K562 (cell line): ENCODE measurements at regions not wholly inside any gene's neighbourhood (a gene's known extent, or its start where the extent isn't known, plus 50 kb on each side); places are given as distances from the start of the nearest gene placed in this dataset.
A peak's percentile ranks its signal among the peaks of the same experiment; 100 is the strongest.
"Not testable (repeated sequence)": the region's sequence is repeated elsewhere in the genome, so short reads cannot be mapped to it uniquely, and the experiment has no call there.

Source experiments
- ATAC-seq: fragments of 200-7000 bp; cut with Tn5 transposase; 3 replicates; pipeline ENCODE4 v1.9.1; 2020; ENCODE audit warnings: moderate library complexity
- BruUV-seq: library from RNA; stranded (reverse); fragments of 400-500 nt; replicated peaks from 2 replicates; lab custom pipeline; 2021; lab: Mats Ljungman, UMichigan
- CTCF ChIA-PET: fragments of 300-600 bp; formaldehyde crosslinking; extraction: SDS; loops from one replicate; lab custom pipeline; 2021; ENCODE audit warnings: low intra/inter-chr PET ratio; lab: Yijun Ruan, JAX
- POLR2A ChIA-PET: fragments of 300-600, 350-650 bp; sonication (Branson Sonifier 250); formaldehyde crosslinking; extraction: SDS; loops from one replicate; lab custom pipeline; 2021; ENCODE audit warnings: antibody characterized with exemption, inconsistent platforms; lab: Yijun Ruan, JAX
- DNase-seq, 4 experiments: peaks; one replicate each; pipeline versions ENCODE4 v3.0.0 to v3.0.0-alpha.2; 2011 to 2018; ENCODE audit warnings: low spot score in 3 of 4, mixed read lengths in 3 of 4; ENCODE audit errors: extremely low read depth in 1 of 4
- FAIRE-seq: peaks from 2 replicates; lab custom pipeline; 2011; peaks lifted over from hg19 to GRCh38; lab: Jason Lieb, UNC
- H2AFZ ChIP-seq: 2 replicates; pipeline ENCODE4 v1.6.0; 2011; ENCODE audit warnings: low read depth, low read length, control low read depth, inconsistent platforms
- H3K27ac ChIP-seq: fragments of 200-600 bp; 3 replicates; pipeline ENCODE4 v1.8.0; 2011; ENCODE audit warnings: low read depth, mild to moderate bottlenecking, control low read depth, inconsistent platforms, low read length, moderate library complexity, mixed read lengths; ENCODE audit errors: extremely low read depth
- H3K27me3 ChIP-seq, 2 experiments: fragments of 300-600 bp in 1 of 2; 2 replicates in 1 of 2; 3 replicates in 1 of 2; pipeline versions ENCODE4 v1.6.0 to v1.8.0; 2011; ENCODE audit warnings: inconsistent platforms in 2 of 2, low read length in 2 of 2, mild to moderate bottlenecking in 1 of 2, mixed read lengths in 1 of 2, moderate library complexity in 1 of 2; ENCODE audit not compliant: control insufficient read depth in 2 of 2, insufficient read depth in 2 of 2
- H3K36me3 ChIP-seq: fragments of 300-600 bp; 3 replicates; pipeline ENCODE4 v1.8.0; 2011; ENCODE audit warnings: mild to moderate bottlenecking, low read length, inconsistent platforms; ENCODE audit not compliant: control insufficient read depth, insufficient read depth
- H3K4me1 ChIP-seq, 2 experiments: fragments of 200-600 bp in 1 of 2; replicated peaks in 1 of 2; 2 replicates in 1 of 2; 3 replicates in 1 of 2; pipeline versions ENCODE4 v1.5.1 to v1.8.0; 2011; ENCODE audit warnings: inconsistent platforms in 2 of 2, low read length in 2 of 2, mild to moderate bottlenecking in 1 of 2, mixed read lengths in 1 of 2, moderate library complexity in 1 of 2; ENCODE audit not compliant: control insufficient read depth in 2 of 2, insufficient read depth in 2 of 2
- H3K4me2 ChIP-seq: 2 replicates; pipeline ENCODE4 v1.6.1; 2011; ENCODE audit warnings: low read length, control low read depth, inconsistent platforms, mixed read lengths; ENCODE audit not compliant: insufficient read depth
- H3K4me3 ChIP-seq: fragments of 200-600 bp; sonication (generic), shearing (Covaris generic); 2 replicates; pipeline ENCODE4 v1.5.1; 2016; ENCODE audit warnings: control low read depth, inconsistent platforms
- H3K79me2 ChIP-seq: fragments of 200-600 bp; 3 replicates; pipeline ENCODE4 v1.8.0; 2011; ENCODE audit warnings: low read length, inconsistent platforms; ENCODE audit not compliant: control insufficient read depth, insufficient read depth
- H3K9ac ChIP-seq, 2 experiments: 2 replicates each; pipeline versions ENCODE4 v1.6.0 to v1.6.1; 2011; ENCODE audit warnings: low read depth in 2 of 2, low read length in 2 of 2, control low read depth in 1 of 2, inconsistent platforms in 1 of 2, mild to moderate bottlenecking in 1 of 2, mixed read lengths in 1 of 2; ENCODE audit not compliant: insufficient read depth in 1 of 2
- H3K9me1 ChIP-seq: one replicate; pipeline ENCODE4 v1.6.0; 2011; ENCODE audit warnings: inconsistent platforms, mild to moderate bottlenecking, low read length, moderate library complexity; ENCODE audit not compliant: control insufficient read depth, insufficient read depth
- H3K9me3 ChIP-seq: replicated peaks from 2 replicates; pipeline ENCODE4 v1.5.1; 2011; ENCODE audit warnings: low read depth, low read length, inconsistent platforms; ENCODE audit not compliant: control insufficient read depth, insufficient read depth
- H4K20me1 ChIP-seq: replicated peaks from 2 replicates; pipeline ENCODE4 v1.6.1; 2011; ENCODE audit warnings: low read length, inconsistent platforms, mixed read lengths; ENCODE audit not compliant: control insufficient read depth, insufficient read depth
- POLR2B ChIP-seq: fragments of 450-650 bp; IDR thresholded peaks from 2 replicates; pipeline ENCODE4 v1.6.1; 2018; ENCODE audit warnings: low read depth; ENCODE audit not compliant: partially characterized antibody
- SPI1 ChIP-seq: IDR thresholded peaks from 2 replicates; pipeline ENCODE4 v1.6.1; 2011; ENCODE audit warnings: low read depth, low read length, control low read depth, borderline replicate concordance
- SREBF2 ChIP-seq: sonication (generic); formaldehyde crosslinking; IDR thresholded peaks from 2 replicates; pipeline ENCODE4 v1.4.0; 2020; ENCODE audit warnings: mild to moderate bottlenecking, missing genetic modification reagents
- WGBS: fragments of 100-300 bp; shearing (Covaris generic); methylation state at CpG from one replicate; pipeline ENCODE4 v1.1.6; 2016; ENCODE audit warnings: low coverage, mixed read lengths; ENCODE audit not compliant: insufficient coverage; ENCODE audit errors: missing lambda C conversion rate; 5-methylcytosine and 5-hydroxymethylcytosine counted together
- in situ Hi-C: fragments of 300-500 bp; cut with MboI; formaldehyde crosslinking; loops from 4 replicates; pipeline ENCODE4 v1.15.0; 2018; ENCODE audit warnings: inconsistent platforms, mixed read lengths
- intact Hi-C: fragments of 100-400 bp; cut with micrococcal nuclease; formaldehyde crosslinking; loops from 2 replicates; pipeline ENCODE4 v1.14.2; 2022
- TF ChIP-seq, protein P1 (sequence below): fragments of 250-450 bp; sonication (Bioruptor Pico); IDR thresholded peaks from 2 replicates; pipeline ENCODE4 v1.5.0; 2021

DNA sequence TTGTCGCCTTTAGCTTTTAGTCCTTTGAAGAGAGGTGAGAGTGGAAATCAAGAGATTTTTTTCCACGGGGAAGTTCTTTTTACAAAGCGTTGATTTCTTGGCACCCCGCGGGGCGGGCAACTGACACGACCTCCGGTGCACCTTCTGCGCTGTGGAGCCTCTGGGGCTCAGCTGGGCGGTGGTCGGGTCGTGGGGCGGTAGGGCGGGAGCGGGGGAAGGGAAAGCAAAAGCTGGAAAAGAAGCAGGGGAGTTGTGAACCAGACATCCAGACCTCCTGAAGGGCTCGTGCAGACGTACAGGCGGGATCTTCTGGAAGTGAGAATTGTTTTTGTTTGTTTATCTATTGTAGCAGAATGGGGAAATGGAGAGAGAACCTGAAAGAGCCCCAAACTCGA lies 63.3 kb downstream of the PPIAL4A start:
- H3K36me3 ChIP-seq, DNase-seq, in situ Hi-C loops, ATAC-seq, H3K9me3 ChIP-seq, FAIRE-seq, H3K4me2 ChIP-seq, H3K9me1 ChIP-seq, H3K4me1 ChIP-seq, H4K20me1 ChIP-seq, POLR2A ChIA-PET, H3K9ac ChIP-seq, H3K79me2 ChIP-seq, H3K4me3 ChIP-seq, H3K27ac ChIP-seq, H2AFZ ChIP-seq, CTCF ChIA-PET, H3K27me3 ChIP-seq, intact Hi-C loops: not testable (repeated sequence)
- BruUV-seq = TSS peak; percentile 49
- 87% methylated on average over 5 of the region's 19 CpGs for WGBS

DNA sequence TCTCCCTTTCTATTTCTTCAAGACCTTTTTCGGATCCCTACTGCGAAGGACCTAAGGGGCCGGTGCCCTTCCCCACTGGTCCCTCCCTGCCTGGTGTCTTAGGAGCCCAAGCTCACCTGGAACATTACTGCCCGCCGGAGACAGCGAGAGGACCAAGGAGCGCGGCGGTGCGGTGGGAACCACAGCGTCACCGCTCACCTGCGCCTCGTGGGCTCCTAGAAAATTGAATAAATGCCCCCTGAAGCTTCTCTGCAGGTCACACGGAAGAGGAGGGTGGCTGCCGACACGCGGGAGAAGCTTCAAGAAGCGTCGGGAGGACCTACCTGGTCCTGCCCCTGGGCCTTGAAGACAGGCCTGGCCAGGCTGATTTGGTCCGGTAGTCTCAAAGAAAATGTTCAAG lies 65.2 kb downstream of the PPIAL4A start:
- POLR2A ChIA-PET = no interaction called here
- Histone ChIP-seq H3K27ac (no peak overlapping the region), H3K9me1 (no peaks in the 10 kb centered on the region), H4K20me1 (no peaks in the 10 kb centered on the region)
- in situ Hi-C loops = no loop called here
- no peak for DNase-seq
- TF ChIP-seq, protein P1, sequence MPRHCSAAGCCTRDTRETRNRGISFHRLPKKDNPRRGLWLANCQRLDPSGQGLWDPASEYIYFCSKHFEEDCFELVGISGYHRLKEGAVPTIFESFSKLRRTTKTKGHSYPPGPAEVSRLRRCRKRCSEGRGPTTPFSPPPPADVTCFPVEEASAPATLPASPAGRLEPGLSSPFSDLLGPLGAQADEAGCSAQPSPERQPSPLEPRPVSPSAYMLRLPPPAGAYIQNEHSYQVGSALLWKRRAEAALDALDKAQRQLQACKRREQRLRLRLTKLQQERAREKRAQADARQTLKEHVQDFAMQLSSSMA (CRISPR knock-in tag) = no peak
- TF ChIP-seq POLR2B = no peak
- no peak for TF ChIP-seq SPI1
- no peak for TF ChIP-seq SREBF2 (CRISPR knock-in tag)
- TF ChIP-seq, all 486 proteins: peak for 0
- H3K9ac ChIP-seq = no peak overlapping the region
- FAIRE-seq (no peak), ATAC-seq (no peak)
- CTCF ChIA-PET = no interaction called here
- H3K36me3 ChIP-seq = no peaks in the 10 kb centered on the region
- H3K4me2 ChIP-seq = no peak overlapping the region
- WGBS = 69% methylated on average over 19 of the region's 21 CpGs
- H3K27me3 ChIP-seq = no peaks in the 10 kb centered on the region
- no peaks in the 10 kb centered on the region for H3K9me3 ChIP-seq
- intact Hi-C loops = no loop called here
- peaks cover 2% of the 10 kb centered on the region in 2 experiments; a peak in 1 of 5 replicates for H3K4me1 ChIP-seq
- no TSS peak for BruUV-seq
- no peak overlapping the region for H2AFZ ChIP-seq
- H3K4me3 ChIP-seq = no peak overlapping the region
- H3K79me2 ChIP-seq = no peaks in the 10 kb centered on the region

DNA sequence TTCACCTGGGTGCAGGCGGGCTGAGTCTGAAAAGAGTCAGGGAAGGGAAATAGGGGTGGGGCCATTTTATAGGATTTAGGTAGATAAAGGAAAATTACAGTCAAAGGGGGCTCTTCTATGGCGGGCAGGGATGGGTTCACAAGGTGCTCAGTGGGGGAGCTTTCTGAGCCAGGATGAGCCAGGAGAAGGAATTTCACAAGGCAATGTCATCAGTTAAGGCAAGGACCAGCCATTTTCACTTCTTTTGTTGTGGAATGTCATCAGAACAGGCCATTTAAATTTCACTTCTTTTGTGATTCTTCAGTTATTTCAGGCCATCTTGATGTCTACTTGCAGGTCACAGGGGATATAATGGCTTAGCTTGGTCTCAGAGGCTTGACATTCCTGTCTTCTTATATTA lies 66.4 kb downstream of the PPIAL4A start:
- H3K9me3 ChIP-seq, H3K27me3 ChIP-seq, H3K4me3 ChIP-seq, H2AFZ ChIP-seq, H3K79me2 ChIP-seq, intact Hi-C loops, DNase-seq, ATAC-seq, H3K9ac ChIP-seq, H3K9me1 ChIP-seq, H3K36me3 ChIP-seq, FAIRE-seq, in situ Hi-C loops, H4K20me1 ChIP-seq, CTCF ChIA-PET, POLR2A ChIA-PET, H3K4me2 ChIP-seq, H3K4me1 ChIP-seq, H3K27ac ChIP-seq, BruUV-seq: not testable (repeated sequence)
- WGBS = 45% methylated on average over 2 of the region's 2 CpGs
